Urinary bladder (tissue), 3 donors: ENCODE measurements at regions not wholly inside any gene's neighbourhood (a gene's known extent, or its start where the extent isn't known, plus 50 kb on each side); places are given as distances from the start of the nearest gene placed in this dataset.

Experiments
- DNase-seq: peaks from one replicate; pipeline ENCODE4 v3.0.0-alpha.2; 2015; ENCODE audit errors: extremely low spot score
- H3K27ac ChIP-seq: one replicate; pipeline ENCODE4 v1.5.1; 2013; ENCODE audit warnings: low read depth, mild to moderate bottlenecking, moderate library complexity
- H3K36me3 ChIP-seq: one replicate; pipeline ENCODE4 v1.6.1; 2013; ENCODE audit warnings: mild to moderate bottlenecking, moderate library complexity; ENCODE audit not compliant: insufficient read depth
- H3K4me1 ChIP-seq: one replicate; pipeline ENCODE4 v1.6.1; 2013; ENCODE audit warnings: mild to moderate bottlenecking, moderate library complexity; ENCODE audit not compliant: insufficient read depth
- H3K4me3 ChIP-seq: one replicate; pipeline ENCODE4 v1.5.1; 2013; ENCODE audit warnings: low read depth, low read length
- WGBS: extraction: QIAGEN DNeasy Blood & Tissue Kit; methylation state at CpG from one replicate; pipeline ENCODE4 v1.1.7; 2013; 5-methylcytosine and 5-hydroxymethylcytosine counted together
- donor health status: healthy with polysubstance abuse.
- donor health status: healthy.

- no peak for DNase-seq
- WGBS, result 81% methylated on average over 2 of the region's 2 CpGs
- no peaks in the 10 kb centered on the region for H3K4me1 ChIP-seq
- H3K4me3 ChIP-seq, result no peak overlapping the region
- H3K27ac ChIP-seq, result no peak overlapping the region
- H3K36me3 ChIP-seq, result no peaks in the 10 kb centered on the region
Observed at GRCh38 chr10:118495499-118495898, 99.9 kb downstream of the PRLHR start.

- no peak overlapping the region for H3K27ac ChIP-seq
- 45% methylated on average over 1 of the region's 1 CpG for WGBS
- no peak overlapping the region for H3K4me3 ChIP-seq
- no peak for DNase-seq
- no peaks in the 10 kb centered on the region for H3K36me3 ChIP-seq
- no peaks in the 10 kb centered on the region for H3K4me1 ChIP-seq
Observed at GRCh38 chr10:118491055-118491454, 104.4 kb downstream of the PRLHR start.

GRCh38 chr10:118488710-118489497, 106.5 kb downstream of the PRLHR start:
- DNase-seq, result no peak
- H3K4me1 ChIP-seq, result no peaks in the 10 kb centered on the region
- 76% methylated on average over 7 of the region's 7 CpGs for WGBS
- no peaks in the 10 kb centered on the region for H3K36me3 ChIP-seq
- no peak overlapping the region for H3K4me3 ChIP-seq
- H3K27ac ChIP-seq, result no peak overlapping the region

- DNase-seq, result no peak
- H3K4me3 ChIP-seq, result no peak overlapping the region
- WGBS, result 95% methylated on average over 8 of the region's 8 CpGs
- no peaks in the 10 kb centered on the region for H3K4me1 ChIP-seq
- no peak overlapping the region for H3K27ac ChIP-seq
- H3K36me3 ChIP-seq, result no peaks in the 10 kb centered on the region
Observed at GRCh38 chr10:118485641-118486040, 109.8 kb downstream of the PRLHR start.

- WGBS, result 81% methylated on average over 5 of the region's 5 CpGs
- no peaks in the 10 kb centered on the region for H3K4me1 ChIP-seq
- DNase-seq, result no peak
- no peaks in the 10 kb centered on the region for H3K36me3 ChIP-seq
- H3K27ac ChIP-seq, result no peak overlapping the region
- H3K4me3 ChIP-seq, result no peak overlapping the region
Observed at GRCh38 chr10:118484152-118484871, 111.1 kb downstream of the PRLHR start.

GRCh38 chr10:118483496-118483895, 112.0 kb downstream of the PRLHR start:
- Histone ChIP-seq H3K4me1 (no peaks in the 10 kb centered on the region), H3K27ac (no peak overlapping the region), H3K4me3 (no peak overlapping the region), H3K36me3 (no peaks in the 10 kb centered on the region)
- DNase-seq, result no peak
- 85% methylated on average over 6 of the region's 6 CpGs for WGBS

- H3K4me3 ChIP-seq, result no peak overlapping the region
- no peak overlapping the region for H3K27ac ChIP-seq
- DNase-seq, result no peak
- H3K4me1 ChIP-seq, result no peaks in the 10 kb centered on the region
- WGBS, result 49% methylated on average over 17 of the region's 17 CpGs
- no peaks in the 10 kb centered on the region for H3K36me3 ChIP-seq
Observed at GRCh38 chr10:118482393-118483331, 112.8 kb downstream of the PRLHR start.

GRCh38 chr10:118481871-118482270, 113.6 kb downstream of the PRLHR start:
- Histone ChIP-seq H3K4me1 (no peaks in the 10 kb centered on the region), H3K36me3 (no peaks in the 10 kb centered on the region), H3K4me3 (no peak overlapping the region), H3K27ac (no peak overlapping the region)
- WGBS, result 89% methylated on average over 6 of the region's 6 CpGs
- no peak for DNase-seq

GRCh38 chr10:118475214-118475613, 120.2 kb downstream of the PRLHR start:
- H3K36me3 ChIP-seq, result no peaks in the 10 kb centered on the region
- H3K27ac ChIP-seq, result no peak overlapping the region
- H3K4me1 ChIP-seq, result no peaks in the 10 kb centered on the region
- 79% methylated on average over 6 of the region's 6 CpGs for WGBS
- H3K4me3 ChIP-seq, result no peak overlapping the region
- no peak for DNase-seq

GRCh38 chr10:118474111-118474510, 121.3 kb downstream of the PRLHR start:
- no peak overlapping the region for H3K4me3 ChIP-seq
- DNase-seq, result no peak
- H3K4me1 ChIP-seq, result no peaks in the 10 kb centered on the region
- no peak overlapping the region for H3K27ac ChIP-seq
- WGBS, result 91% methylated on average over 6 of the region's 6 CpGs
- H3K36me3 ChIP-seq, result no peaks in the 10 kb centered on the region

GRCh38 chr10:118473305-118473960, 122.0 kb downstream of the PRLHR start:
- no peak for DNase-seq
- WGBS, result 58% methylated on average over 12 of the region's 12 CpGs
- Histone ChIP-seq H3K27ac (no peak overlapping the region), H3K4me3 (no peak overlapping the region), H3K36me3 (no peaks in the 10 kb centered on the region), H3K4me1 (no peaks in the 10 kb centered on the region)

- H3K27ac ChIP-seq, result no peak overlapping the region
- H3K4me1 ChIP-seq, result no peaks in the 10 kb centered on the region
- H3K4me3 ChIP-seq, result no peak overlapping the region
- WGBS, result 47% methylated on average over 12 of the region's 12 CpGs
- H3K36me3 ChIP-seq, result no peaks in the 10 kb centered on the region
- no peak for DNase-seq
Observed at GRCh38 chr10:118472415-118473304, 122.8 kb downstream of the PRLHR start.
